ENCODE measurements at regions not wholly inside any gene's neighbourhood (a gene's known extent, or its start where the extent isn't known, plus 50 kb on each side); places are given as distances from the start of the nearest gene placed in this dataset.

DNA sequence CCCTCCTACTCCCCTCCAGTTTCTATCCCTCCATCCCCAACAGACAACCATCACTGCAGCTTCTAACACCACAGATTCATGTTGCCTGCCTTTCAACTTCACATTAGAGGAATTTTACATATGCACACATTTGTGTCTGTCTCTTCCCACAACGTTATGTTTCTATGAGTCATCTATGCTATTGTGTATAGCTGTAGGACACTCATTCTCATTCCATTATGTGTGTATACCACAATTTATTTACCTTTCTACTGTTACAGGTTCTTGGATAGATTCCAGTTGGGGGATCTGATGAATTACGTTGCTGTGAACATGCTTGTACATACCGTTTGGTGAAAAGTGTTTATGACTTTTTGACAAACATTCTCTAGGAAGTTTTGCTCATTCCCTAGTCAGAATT lies 58.8 kb upstream of the TRPC3 start:
- intact Hi-C loops (cut with DNase I) = no loop called here
- no peaks in the 10 kb centered on the region for H3K4me1 ChIP-seq
- DNase-seq (ENCODE audit: low spot score in 2 of 2) = no peak
- H3K4me3 ChIP-seq = no peak overlapping the region
- no peaks in the 10 kb centered on the region for H3K36me3 ChIP-seq
- H3K27me3 ChIP-seq = no peaks in the 10 kb centered on the region
- no peak overlapping the region for H3K27ac ChIP-seq
- H3K9me3 ChIP-seq = no peaks in the 10 kb centered on the region
- TF ChIP-seq, protein P1, sequence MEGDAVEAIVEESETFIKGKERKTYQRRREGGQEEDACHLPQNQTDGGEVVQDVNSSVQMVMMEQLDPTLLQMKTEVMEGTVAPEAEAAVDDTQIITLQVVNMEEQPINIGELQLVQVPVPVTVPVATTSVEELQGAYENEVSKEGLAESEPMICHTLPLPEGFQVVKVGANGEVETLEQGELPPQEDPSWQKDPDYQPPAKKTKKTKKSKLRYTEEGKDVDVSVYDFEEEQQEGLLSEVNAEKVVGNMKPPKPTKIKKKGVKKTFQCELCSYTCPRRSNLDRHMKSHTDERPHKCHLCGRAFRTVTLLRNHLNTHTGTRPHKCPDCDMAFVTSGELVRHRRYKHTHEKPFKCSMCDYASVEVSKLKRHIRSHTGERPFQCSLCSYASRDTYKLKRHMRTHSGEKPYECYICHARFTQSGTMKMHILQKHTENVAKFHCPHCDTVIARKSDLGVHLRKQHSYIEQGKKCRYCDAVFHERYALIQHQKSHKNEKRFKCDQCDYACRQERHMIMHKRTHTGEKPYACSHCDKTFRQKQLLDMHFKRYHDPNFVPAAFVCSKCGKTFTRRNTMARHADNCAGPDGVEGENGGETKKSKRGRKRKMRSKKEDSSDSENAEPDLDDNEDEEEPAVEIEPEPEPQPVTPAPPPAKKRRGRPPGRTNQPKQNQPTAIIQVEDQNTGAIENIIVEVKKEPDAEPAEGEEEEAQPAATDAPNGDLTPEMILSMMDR (IDR thresholded peaks at IDR 0.05) = no peak

DNA sequence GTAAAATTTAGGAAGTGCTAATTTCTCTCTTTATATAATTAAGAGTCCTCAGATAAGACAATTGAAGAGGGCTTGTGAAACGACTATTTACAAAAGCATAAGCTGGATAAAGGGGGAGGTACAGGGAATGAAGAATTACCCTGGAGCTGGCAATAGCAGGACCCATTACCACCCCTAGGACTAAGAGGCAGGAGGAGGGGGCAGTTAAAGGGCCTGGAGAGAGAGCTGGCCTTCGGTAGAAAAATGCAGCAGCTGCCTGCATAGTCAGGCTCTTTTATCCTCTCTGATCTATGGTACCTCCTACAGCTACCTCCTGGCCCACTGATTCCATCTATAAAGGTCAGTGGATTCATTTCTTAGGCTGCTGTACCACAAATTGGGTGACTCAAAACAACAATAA lies 57.7 kb upstream of the TRPC3 start:
- intact Hi-C loops (cut with DNase I) = no loop called here

DNA sequence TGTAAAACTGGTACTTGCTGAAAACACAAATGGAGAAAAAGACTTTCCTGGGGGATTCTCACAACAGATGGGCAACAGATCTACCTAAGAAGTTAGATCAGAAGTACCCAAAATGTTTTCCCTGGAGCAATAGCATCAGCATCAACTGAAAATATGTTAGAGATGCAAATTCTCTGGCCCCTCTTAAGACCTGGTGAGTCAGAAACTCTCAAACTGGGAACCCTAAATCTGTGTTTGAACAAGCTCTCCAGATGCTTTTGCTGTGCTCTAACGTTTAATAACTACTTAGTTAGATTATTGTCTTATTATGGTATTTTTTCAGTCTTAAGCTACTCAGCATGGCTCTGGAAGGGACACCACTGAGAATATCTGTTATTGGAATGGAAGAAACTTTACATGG lies 55.2 kb upstream of the TRPC3 start:
- Histone ChIP-seq H3K9me3 (no peaks in the 10 kb centered on the region), H3K27me3 (no peaks in the 10 kb centered on the region), H3K27ac (no peak overlapping the region), H3K36me3 (no peaks in the 10 kb centered on the region), H3K4me3 (no peak overlapping the region), H3K4me1 (no peaks in the 10 kb centered on the region)
- no peak for DNase-seq (ENCODE audit: low spot score in 2 of 2)
- intact Hi-C loops (cut with DNase I) = no loop called here
- TF ChIP-seq, protein P1 (IDR thresholded peaks at IDR 0.05) = no peak

More for the DNA sequence above, 57.7 kb upstream of the TRPC3 start:
- Histone ChIP-seq H3K4me3 (no peak overlapping the region), H3K27ac (no peak overlapping the region), H3K4me1 (no peaks in the 10 kb centered on the region), H3K9me3 (no peaks in the 10 kb centered on the region), H3K36me3 (no peaks in the 10 kb centered on the region), H3K27me3 (no peaks in the 10 kb centered on the region)
- DNase-seq (ENCODE audit: low spot score in 2 of 2) = no peak
- TF ChIP-seq, protein P1 (IDR thresholded peaks at IDR 0.05) = no peak

DNA sequence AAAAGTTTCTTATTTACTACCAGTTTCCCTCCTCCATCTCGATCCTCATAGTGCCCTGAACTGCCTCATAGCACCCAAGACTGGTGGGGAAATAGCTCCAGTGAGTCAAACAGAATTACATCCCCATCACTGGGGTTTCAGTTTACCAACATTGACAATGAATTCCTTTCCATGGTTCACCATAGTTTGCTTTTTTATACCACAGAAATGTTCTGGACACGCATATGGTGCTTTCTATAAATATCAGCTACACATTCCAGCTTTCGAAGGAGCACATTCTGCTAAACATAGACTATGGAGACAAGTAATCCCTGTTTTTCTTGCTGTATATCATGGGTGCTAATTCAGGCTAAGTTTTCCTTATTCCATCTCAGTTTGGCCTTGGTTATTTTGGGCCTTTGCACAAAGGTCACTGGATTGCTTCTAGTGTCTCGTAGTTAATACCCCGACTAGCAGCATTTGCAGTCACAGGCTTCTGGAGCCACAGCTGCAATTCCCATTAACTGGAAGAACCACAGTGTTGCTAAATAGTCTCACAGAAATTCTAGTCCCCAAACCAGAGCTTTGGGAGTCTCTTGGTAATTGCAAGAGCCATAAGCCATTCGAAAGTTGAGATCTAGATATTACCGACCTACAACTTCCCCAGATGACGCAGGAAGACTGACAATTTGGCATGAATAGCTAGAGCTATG lies 53.4 kb upstream of the TRPC3 start:
- Histone ChIP-seq H3K4me3 (peak overlapping the region in 1 of 2 donors; percentile 5), H3K4me1 (no peaks in the 10 kb centered on the region), H3K36me3 (no peaks in the 10 kb centered on the region), H3K27me3 (no peaks in the 10 kb centered on the region), H3K9me3 (no peaks in the 10 kb centered on the region), H3K27ac (no peak overlapping the region)
- intact Hi-C loops (cut with DNase I) = no loop called here
- DNase-seq (ENCODE audit: low spot score in 2 of 2) = no peak
- TF ChIP-seq, protein P1 (IDR thresholded peaks at IDR 0.05) = no peak

DNA sequence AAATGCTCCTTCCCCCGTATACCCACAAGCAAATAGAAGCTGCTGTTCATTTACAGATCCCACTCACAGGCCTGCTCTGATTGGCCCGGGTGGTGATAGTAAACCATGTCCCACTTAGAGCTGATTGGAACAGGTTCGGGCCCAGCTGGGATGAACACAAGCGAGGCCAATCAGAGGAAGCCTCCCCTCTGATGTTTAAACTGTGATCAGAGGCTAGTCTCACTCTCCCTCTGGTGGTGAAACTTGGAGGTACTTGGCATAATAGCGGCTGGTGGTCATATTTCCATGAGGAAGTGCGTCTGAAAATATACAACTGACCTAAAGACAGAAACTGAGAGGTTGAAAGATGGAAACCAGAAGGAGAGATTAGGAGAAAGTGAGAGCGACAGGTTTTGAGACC lies 51.5 kb upstream of the TRPC3 start:
- intact Hi-C loops (cut with DNase I) = no loop called here
- no peak overlapping the region for H3K4me3 ChIP-seq
- no peaks in the 10 kb centered on the region for H3K36me3 ChIP-seq
- H3K27ac ChIP-seq = no peak overlapping the region
- no peaks in the 10 kb centered on the region for H3K9me3 ChIP-seq
- H3K27me3 ChIP-seq = no peaks in the 10 kb centered on the region
- no peak for DNase-seq (ENCODE audit: low spot score in 2 of 2)
- TF ChIP-seq, protein P1 (IDR thresholded peaks at IDR 0.05) = peak in 1 of 3 experiments; percentile 19
- H3K4me1 ChIP-seq = no peaks in the 10 kb centered on the region

Data from ascending aorta (tissue), 2 donors.